Naive thymus-derived CD4-positive, alpha-beta T cell (primary cell): ENCODE measurements at regions not wholly inside any gene's neighbourhood (a gene's known extent, or its start where the extent isn't known, plus 50 kb on each side); places are given as distances from the start of the nearest gene placed in this dataset.

ENCODE experiments used
- ATAC-seq: fragments of 150-1000 bp; cut with Tn5 transposase; 2 replicates; pipeline ENCODE4 v1.10.0; 2021; ENCODE audit warnings: mild to moderate bottlenecking, moderate library complexity
- CTCF ChIA-PET: fragments of 350-600 bp; sonication (Branson Sonifier 250); formaldehyde crosslinking; loops from one replicate; lab custom pipeline; 2021; ENCODE audit warnings: antibody characterized with exemption; lab: Charles Lee
- POLR2A ChIA-PET: fragments of 350-600 bp; sonication (Branson Sonifier 250); formaldehyde crosslinking; loops from one replicate; lab custom pipeline; 2021; ENCODE audit warnings: antibody characterized with exemption, inconsistent platforms; lab: Charles Lee
- DNase-seq, 9 donors: peaks; one replicate each; pipeline versions ENCODE4 v3.0.0 to v3.0.0-alpha.2; 2020 to 2022; ENCODE audit warnings: mixed read lengths in 1 of 9
- H3K27ac ChIP-seq: one replicate; pipeline ENCODE4 v1.7.0; 2013; ENCODE audit warnings: mild to moderate bottlenecking, low read depth, low read length, moderate library complexity
- H3K27me3 ChIP-seq, 2 donors: one replicate each; pipeline ENCODE4 v1.7.0; 2013; ENCODE audit warnings: low read length in 2 of 2, mild to moderate bottlenecking in 2 of 2, moderate library complexity in 2 of 2; ENCODE audit not compliant: control insufficient read depth in 2 of 2, insufficient read depth in 2 of 2
- H3K36me3 ChIP-seq, 3 experiments: 1 replicate in 2 of 3; 2 replicates in 1 of 3; pipeline ENCODE4 v1.7.0; 2013; ENCODE audit warnings: low read length in 3 of 3, mild to moderate bottlenecking in 3 of 3, moderate library complexity in 1 of 3; ENCODE audit not compliant: insufficient read depth in 3 of 3, control insufficient read depth in 2 of 3
- H3K4me1 ChIP-seq, 2 donors: one replicate each; pipeline ENCODE4 v1.7.0; 2013; ENCODE audit warnings: low read length in 2 of 2, mild to moderate bottlenecking in 2 of 2, moderate library complexity in 1 of 2; ENCODE audit not compliant: control insufficient read depth in 2 of 2, insufficient read depth in 2 of 2
- H3K4me3 ChIP-seq: 2 replicates; pipeline ENCODE4 v1.7.0; 2013; ENCODE audit warnings: mild to moderate bottlenecking, low read length
- H3K9me3 ChIP-seq, 3 experiments: 1 replicate in 2 of 3; 2 replicates in 1 of 3; pipeline ENCODE4 v1.7.0; 2013; ENCODE audit warnings: low read length in 3 of 3; ENCODE audit not compliant: control insufficient read depth in 2 of 3
- H3K27ac Mint-ChIP-seq, 9 donors: one replicate each; pipeline ENCODE4 v1.8.0; 2020 to 2022; ENCODE audit warnings: mixed read lengths in 9 of 9, mild to moderate bottlenecking in 8 of 9, moderate library complexity in 5 of 9, inconsistent platforms in 2 of 9
- H3K27me3 Mint-ChIP-seq, 5 donors: one replicate each; pipeline ENCODE4 v1.8.0; 2021 to 2022; ENCODE audit warnings: mixed read lengths in 5 of 5, mild to moderate bottlenecking in 1 of 5
- H3K36me3 Mint-ChIP-seq, 5 donors: one replicate each; pipeline ENCODE4 v1.8.0; 2020 to 2022; ENCODE audit warnings: mixed read lengths in 5 of 5, mild to moderate bottlenecking in 3 of 5, inconsistent platforms in 1 of 5
- H3K4me1 Mint-ChIP-seq, 7 donors: one replicate each; pipeline ENCODE4 v1.8.0; 2020 to 2022; ENCODE audit warnings: mixed read lengths in 7 of 7, mild to moderate bottlenecking in 3 of 7, inconsistent platforms in 1 of 7
- H3K4me3 Mint-ChIP-seq, 10 donors: one replicate each; pipeline ENCODE4 v1.8.0; 2020 to 2022; ENCODE audit warnings: mild to moderate bottlenecking in 10 of 10, mixed read lengths in 10 of 10, moderate library complexity in 6 of 10, inconsistent platforms in 2 of 10
- H3K9me3 Mint-ChIP-seq, 11 donors: one replicate each; pipeline ENCODE4 v1.8.0; 2020 to 2022; ENCODE audit warnings: mixed read lengths in 11 of 11, mild to moderate bottlenecking in 4 of 11, inconsistent platforms in 1 of 11, moderate library complexity in 1 of 11
- intact Hi-C, 2 donors: fragments of 100-400 bp; cut with micrococcal nuclease; formaldehyde crosslinking; loops; one replicate each; pipeline ENCODE4 v1.15.1; 2023

DNA sequence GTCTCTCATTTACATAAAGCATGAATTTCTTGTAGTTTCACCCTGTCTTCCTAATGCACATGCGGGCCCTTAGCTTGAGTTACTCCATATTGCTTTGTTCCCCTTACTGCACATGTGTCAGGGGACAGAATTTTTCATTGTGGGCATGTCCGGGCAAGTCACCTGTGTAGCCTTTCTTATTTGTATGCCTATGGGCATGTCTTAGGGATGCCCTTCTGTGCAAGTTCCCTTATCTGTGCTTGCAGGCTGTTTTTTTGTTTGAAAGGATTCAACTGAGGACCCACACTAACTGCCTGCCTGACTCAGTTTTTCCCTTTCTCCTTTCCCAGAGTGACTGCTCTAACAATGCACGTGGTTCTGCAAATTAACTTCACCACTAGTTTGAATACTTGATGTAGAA lies 161.7 kb downstream of the YTHDC2 start:
- no peak overlapping the region for H3K4me3 Mint-ChIP-seq
- H3K4me1 ChIP-seq: no peaks in the 10 kb centered on the region
- peaks cover 0 to 5% (median 0%) of the 10 kb centered on the region in 11 donors for H3K9me3 Mint-ChIP-seq
- no peaks in the 10 kb centered on the region for H3K9me3 ChIP-seq
- no peak overlapping the region for H3K27ac Mint-ChIP-seq
- intact Hi-C loops: loop anchor here in 1 of 2 donors (10.0 kb wide), 1 partner anchor 1570 kb away; no protein-coding TSS in a partner anchor
- no peak overlapping the region for H3K4me3 ChIP-seq
- CTCF ChIA-PET: no interaction called here
- H3K27me3 ChIP-seq: no peaks in the 10 kb centered on the region
- ATAC-seq (no peak), DNase-seq (no peak)
- H3K27ac ChIP-seq: no peak overlapping the region
- POLR2A ChIA-PET: no interaction called here
- H3K36me3 Mint-ChIP-seq: no peaks in the 10 kb centered on the region
- peaks cover 4 to 19% (median 6%) of the 10 kb centered on the region in 5 donors for H3K27me3 Mint-ChIP-seq
- H3K36me3 ChIP-seq: no peaks in the 10 kb centered on the region
- H3K4me1 Mint-ChIP-seq: no peaks in the 10 kb centered on the region

DNA sequence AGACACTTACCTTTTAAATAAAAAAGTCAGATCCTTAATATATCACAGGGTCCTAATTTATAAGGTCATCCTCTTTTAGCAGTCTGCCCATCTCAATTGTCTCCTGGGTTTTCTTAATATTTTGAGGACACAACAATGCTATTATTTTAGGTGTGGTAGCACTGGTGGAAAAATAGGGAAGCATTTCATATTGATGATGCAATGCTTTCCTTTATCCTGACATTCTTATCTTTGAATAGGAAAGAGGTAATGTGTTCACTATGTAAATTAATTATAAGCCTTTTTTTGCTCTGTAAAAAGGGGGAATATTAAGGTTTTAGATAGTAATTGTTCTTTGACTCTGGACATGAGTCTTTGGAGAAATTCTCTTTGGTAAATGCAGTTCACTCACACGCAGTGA lies 164.7 kb downstream of the YTHDC2 start:
- no peak for ATAC-seq
- POLR2A ChIA-PET: no interaction called here

DNA sequence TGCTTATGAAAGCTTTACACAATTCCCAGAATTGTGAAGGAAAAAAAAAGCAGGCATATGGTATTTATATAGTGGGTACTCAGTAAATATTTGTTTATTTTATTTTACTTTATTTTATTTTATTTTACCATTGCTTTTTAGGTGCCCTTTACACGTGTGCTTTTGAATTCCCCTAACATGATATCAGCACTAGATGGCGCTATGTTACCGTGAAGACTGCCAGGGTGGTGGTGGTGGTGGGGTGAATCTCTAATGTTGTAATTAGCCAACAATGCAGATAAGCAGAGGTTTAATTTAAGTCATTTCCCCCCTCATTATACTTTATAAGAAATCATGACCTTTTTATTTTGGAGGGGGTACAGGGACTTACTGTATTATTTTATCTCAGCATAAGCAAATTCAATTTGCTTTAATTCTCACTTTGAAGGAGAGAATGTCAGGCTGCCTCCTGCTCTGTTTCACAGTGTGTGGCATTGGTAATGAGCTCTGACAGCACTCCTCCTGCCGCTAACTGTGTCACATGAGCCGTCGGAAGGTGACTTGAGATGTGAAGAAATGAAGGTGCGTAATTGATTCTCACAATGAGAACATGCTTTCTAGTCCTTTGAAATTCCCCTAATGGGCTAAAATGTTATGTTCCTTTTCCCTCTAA lies 165.6 kb downstream of the YTHDC2 start:
- ChIA-PET POLR2A (no interaction called here), CTCF (no interaction called here)
- no peak overlapping the region for H3K4me3 Mint-ChIP-seq
- no peaks in the 10 kb centered on the region for H3K9me3 Mint-ChIP-seq
- H3K4me1 Mint-ChIP-seq: no peaks in the 10 kb centered on the region
- Histone ChIP-seq H3K9me3 (no peaks in the 10 kb centered on the region), H3K27ac (no peak overlapping the region), H3K4me1 (no peaks in the 10 kb centered on the region), H3K36me3 (no peaks in the 10 kb centered on the region), H3K4me3 (no peak overlapping the region), H3K27me3 (no peaks in the 10 kb centered on the region)
- intact Hi-C loops: loop anchor here in 1 of 2 donors (1.0 to 10.0 kb wide), 2 partner anchors 771 to 1566 kb away; no protein-coding TSS in a partner anchor
- H3K36me3 Mint-ChIP-seq: no peaks in the 10 kb centered on the region
- peaks cover 0 to 7% (median 4%) of the 10 kb centered on the region in 5 donors for H3K27me3 Mint-ChIP-seq
- peak in 4 of 9 donors; percentile 1 to 22 (median 4) for DNase-seq
- peak; percentile 36 for ATAC-seq
- H3K27ac Mint-ChIP-seq: no peak overlapping the region

More for the DNA sequence above, 164.7 kb downstream of the YTHDC2 start:
- H3K4me1 Mint-ChIP-seq: no peaks in the 10 kb centered on the region
- H3K27ac ChIP-seq: no peak overlapping the region
- CTCF ChIA-PET: no interaction called here
- no peak overlapping the region for H3K27ac Mint-ChIP-seq
- no peaks in the 10 kb centered on the region for H3K9me3 ChIP-seq
- peaks cover 0 to 13% (median 4%) of the 10 kb centered on the region in 5 donors for H3K27me3 Mint-ChIP-seq
- H3K36me3 ChIP-seq: no peaks in the 10 kb centered on the region
- no peak overlapping the region for H3K4me3 Mint-ChIP-seq
- no peak for DNase-seq
- H3K36me3 Mint-ChIP-seq: no peaks in the 10 kb centered on the region
- no peaks in the 10 kb centered on the region for H3K27me3 ChIP-seq
- intact Hi-C loops: loop anchor here in 1 of 2 donors (10.0 kb wide), 1 partner anchor 1567 kb away; no protein-coding TSS in a partner anchor
- no peak overlapping the region for H3K4me3 ChIP-seq
- no peaks in the 10 kb centered on the region for H3K4me1 ChIP-seq
- peaks cover 0 to 2% (median 0%) of the 10 kb centered on the region in 11 donors for H3K9me3 Mint-ChIP-seq

DNA sequence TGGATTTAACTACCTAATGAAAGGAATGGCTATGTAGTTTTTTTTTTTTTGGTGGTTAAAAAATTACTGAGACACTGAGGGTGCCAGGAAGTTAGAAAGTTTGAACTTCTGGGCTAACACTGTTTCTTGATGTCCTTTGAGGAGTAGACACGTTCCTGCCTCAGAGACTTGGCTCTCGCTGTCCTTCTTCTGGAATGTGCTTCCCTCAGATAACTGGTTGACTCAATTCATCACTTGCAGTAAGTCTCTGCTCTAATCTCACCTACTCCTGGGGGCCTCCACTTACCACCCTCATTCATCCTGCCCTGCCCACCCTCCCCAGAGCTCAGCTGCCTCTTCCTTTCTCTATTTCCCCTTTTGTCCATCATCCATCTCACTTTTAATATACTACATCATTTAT lies 167.0 kb downstream of the YTHDC2 start:
- no peak for DNase-seq
- no peak for ATAC-seq
- CTCF ChIA-PET: interaction anchor here (0.7 kb wide), 1 partner anchor 1321 kb away, joined by 3 read pairs; no protein-coding TSS in a partner anchor
- Mint-ChIP-seq H3K27ac (no peak overlapping the region), H3K4me1 (no peaks in the 10 kb centered on the region), H3K9me3 (no peaks in the 10 kb centered on the region), H3K4me3 (no peak overlapping the region), H3K36me3 (no peaks in the 10 kb centered on the region), H3K27me3 (peaks cover 0 to 6% (median 4%) of the 10 kb centered on the region in 5 donors)
- Histone ChIP-seq H3K27me3 (no peaks in the 10 kb centered on the region), H3K4me3 (no peak overlapping the region), H3K36me3 (no peaks in the 10 kb centered on the region), H3K27ac (no peak overlapping the region), H3K4me1 (no peaks in the 10 kb centered on the region), H3K9me3 (no peaks in the 10 kb centered on the region)
- POLR2A ChIA-PET: no interaction called here
- intact Hi-C loops: no loop called here

DNA sequence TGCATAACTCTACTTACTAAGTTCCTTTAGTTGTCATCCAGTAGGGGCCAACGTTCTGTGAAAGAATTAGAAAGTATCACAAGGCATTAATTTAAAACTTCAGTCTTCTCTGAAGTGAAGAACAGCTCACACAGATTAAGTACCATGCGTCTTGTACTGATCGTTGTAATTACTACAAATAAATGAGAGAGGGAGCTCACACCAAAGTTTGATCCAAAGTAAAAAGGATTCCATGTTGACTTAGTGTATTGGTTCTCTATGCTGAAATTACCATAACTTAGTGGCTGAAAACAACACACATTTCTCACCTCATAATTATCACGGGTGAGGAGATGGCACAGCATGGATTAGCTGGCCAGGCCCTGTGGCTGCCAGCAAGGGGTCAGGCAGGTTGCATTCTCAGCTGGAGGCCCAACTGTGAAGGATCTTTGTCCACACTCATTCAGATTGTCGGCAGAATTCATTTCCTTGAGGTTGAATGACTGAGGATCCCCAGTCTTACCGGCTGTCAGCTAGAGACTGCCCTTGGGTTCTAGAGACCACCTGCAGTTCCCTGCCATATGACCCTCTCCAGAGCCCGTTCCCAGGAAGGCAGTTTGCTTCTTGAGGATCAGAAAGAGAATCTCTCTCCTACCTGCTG lies 169.1 kb downstream of the YTHDC2 start:
- intact Hi-C loops: no loop called here

DNA sequence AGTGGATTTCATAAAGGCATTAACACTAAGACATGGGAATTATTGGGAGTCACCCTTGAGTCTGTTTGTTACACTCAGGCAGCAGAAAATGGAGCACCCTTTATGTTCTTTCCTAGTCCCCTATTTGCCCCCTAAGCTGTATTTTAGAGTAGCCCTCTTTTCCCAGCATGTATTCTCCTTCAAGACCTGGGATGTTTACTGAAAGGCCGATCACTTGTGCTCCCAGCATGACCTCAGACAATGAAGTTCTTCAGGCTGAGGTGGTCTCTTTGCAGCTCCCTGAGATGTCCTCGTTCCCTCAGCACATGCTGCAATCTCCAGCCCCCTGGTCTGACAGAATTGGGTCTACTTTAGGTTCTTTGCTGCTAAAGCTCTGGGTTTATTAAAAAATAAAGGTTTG lies 169.7 kb downstream of the YTHDC2 start:
- ChIA-PET CTCF (no interaction called here), POLR2A (no interaction called here)
- ATAC-seq (no peak), DNase-seq (no peak)
- no peaks in the 10 kb centered on the region for H3K9me3 Mint-ChIP-seq
- Histone ChIP-seq H3K4me1 (no peaks in the 10 kb centered on the region), H3K9me3 (no peaks in the 10 kb centered on the region), H3K4me3 (no peak overlapping the region), H3K27me3 (no peaks in the 10 kb centered on the region), H3K36me3 (no peaks in the 10 kb centered on the region), H3K27ac (no peak overlapping the region)
- no peak overlapping the region for H3K4me3 Mint-ChIP-seq
- no peak overlapping the region for H3K27ac Mint-ChIP-seq
- H3K4me1 Mint-ChIP-seq: no peaks in the 10 kb centered on the region
- intact Hi-C loops: no loop called here
- peaks cover 0 to 10% (median 2%) of the 10 kb centered on the region in 5 donors for H3K27me3 Mint-ChIP-seq
- no peaks in the 10 kb centered on the region for H3K36me3 Mint-ChIP-seq

More for the DNA sequence above, 169.1 kb downstream of the YTHDC2 start:
- H3K4me1 ChIP-seq: no peaks in the 10 kb centered on the region
- no peaks in the 10 kb centered on the region for H3K4me1 Mint-ChIP-seq
- H3K9me3 ChIP-seq: no peaks in the 10 kb centered on the region
- ChIA-PET POLR2A (no interaction called here), CTCF (no interaction called here)
- ATAC-seq: no peak
- H3K27ac Mint-ChIP-seq: no peak overlapping the region
- no peaks in the 10 kb centered on the region for H3K9me3 Mint-ChIP-seq
- no peak overlapping the region for H3K27ac ChIP-seq
- H3K4me3 Mint-ChIP-seq: no peak overlapping the region
- no peak for DNase-seq
- H3K4me3 ChIP-seq: no peak overlapping the region
- no peaks in the 10 kb centered on the region for H3K36me3 Mint-ChIP-seq
- H3K27me3 ChIP-seq: no peaks in the 10 kb centered on the region
- H3K36me3 ChIP-seq: no peaks in the 10 kb centered on the region
- H3K27me3 Mint-ChIP-seq: peaks cover 0 to 9% (median 4%) of the 10 kb centered on the region in 5 donors
